ENCODE measurements at regions not wholly inside any gene's neighbourhood (a gene's known extent, or its start where the extent isn't known, plus 50 kb on each side); places are given as distances from the start of the nearest gene placed in this dataset.

DNA sequence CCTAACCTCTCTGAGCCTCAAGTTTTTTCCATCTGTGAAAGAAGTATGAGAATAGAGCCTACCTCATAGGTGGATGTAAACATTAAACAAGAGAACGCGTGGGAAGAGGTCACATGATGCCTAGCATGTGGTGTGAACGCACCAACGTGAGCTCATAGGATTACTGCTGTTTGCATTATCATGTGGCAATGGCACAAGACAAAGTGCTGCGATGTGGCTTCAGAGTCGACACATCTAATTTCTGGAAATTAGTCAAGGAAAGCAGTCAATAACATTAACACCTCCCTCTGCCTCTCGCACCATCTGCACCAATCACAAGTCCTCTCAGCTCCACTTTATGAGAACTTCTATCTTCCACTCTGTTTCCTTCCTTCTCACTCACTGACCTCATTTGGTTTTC lies 489.7 kb downstream of the COG6 start:
- Mint-ChIP-seq H3K9me3 (no peaks in the 10 kb centered on the region; the same call in 2 of the 3 replicates), H3K27me3 (ENCODE audit: insufficient read depth, low read depth, poor library complexity) (peaks cover 4% of the 10 kb centered on the region), H3K4me1 (peaks cover 9% of the 10 kb centered on the region; the same call in 1 of the 3 replicates), H3K4me3 (no peak overlapping the region), H3K36me3 (ENCODE audit: low read depth) (no peaks in the 10 kb centered on the region), H3K27ac (no peak overlapping the region)
- H2AFZ ChIP-seq: no peak overlapping the region
- H3K36me3 ChIP-seq (ENCODE audit: insufficient read depth): no peaks in the 10 kb centered on the region
- H3K4me3 ChIP-seq: no peak overlapping the region
- no peaks in the 10 kb centered on the region for H3K27me3 ChIP-seq (ENCODE audit: insufficient read depth)
- H3F3A ChIP-seq (replicated peaks; ENCODE audit: low read depth): no peaks in the 10 kb centered on the region
- no peak overlapping the region for H3K27ac ChIP-seq (ENCODE audit: low read depth)
- 0 out of 2 replicates have a peak, but pooled peaks cover 4% of the 10 kb centered on the region for H3K9me2 ChIP-seq (ENCODE audit: insufficient read depth)
- no peaks in the 10 kb centered on the region for H4K20me1 ChIP-seq (replicated peaks; ENCODE audit: insufficient read depth)
- TF ChIP-seq JUNB (IDR thresholded peaks at IDR 0.05; ENCODE audit: unreplicated experiment) (no peak), EZH2phosphoT487 (IDR thresholded peaks at IDR 0.05; ENCODE audit: unreplicated experiment) (no peak), EZH2 (IDR thresholded peaks at IDR 0.05; ENCODE audit: low read depth, unreplicated experiment) (no peak), CREB1 (CRISPR knock-in tag; IDR thresholded peaks at IDR 0.05; ENCODE audit: low read depth) (no peak), ZNF331 (CRISPR knock-in tag; IDR thresholded peaks at IDR 0.05; ENCODE audit: low read depth) (no peak), NANOG (IDR thresholded peaks at IDR 0.05; ENCODE audit: borderline replicate concordance) (no peak)
- TF ChIP-seq, protein P1, sequence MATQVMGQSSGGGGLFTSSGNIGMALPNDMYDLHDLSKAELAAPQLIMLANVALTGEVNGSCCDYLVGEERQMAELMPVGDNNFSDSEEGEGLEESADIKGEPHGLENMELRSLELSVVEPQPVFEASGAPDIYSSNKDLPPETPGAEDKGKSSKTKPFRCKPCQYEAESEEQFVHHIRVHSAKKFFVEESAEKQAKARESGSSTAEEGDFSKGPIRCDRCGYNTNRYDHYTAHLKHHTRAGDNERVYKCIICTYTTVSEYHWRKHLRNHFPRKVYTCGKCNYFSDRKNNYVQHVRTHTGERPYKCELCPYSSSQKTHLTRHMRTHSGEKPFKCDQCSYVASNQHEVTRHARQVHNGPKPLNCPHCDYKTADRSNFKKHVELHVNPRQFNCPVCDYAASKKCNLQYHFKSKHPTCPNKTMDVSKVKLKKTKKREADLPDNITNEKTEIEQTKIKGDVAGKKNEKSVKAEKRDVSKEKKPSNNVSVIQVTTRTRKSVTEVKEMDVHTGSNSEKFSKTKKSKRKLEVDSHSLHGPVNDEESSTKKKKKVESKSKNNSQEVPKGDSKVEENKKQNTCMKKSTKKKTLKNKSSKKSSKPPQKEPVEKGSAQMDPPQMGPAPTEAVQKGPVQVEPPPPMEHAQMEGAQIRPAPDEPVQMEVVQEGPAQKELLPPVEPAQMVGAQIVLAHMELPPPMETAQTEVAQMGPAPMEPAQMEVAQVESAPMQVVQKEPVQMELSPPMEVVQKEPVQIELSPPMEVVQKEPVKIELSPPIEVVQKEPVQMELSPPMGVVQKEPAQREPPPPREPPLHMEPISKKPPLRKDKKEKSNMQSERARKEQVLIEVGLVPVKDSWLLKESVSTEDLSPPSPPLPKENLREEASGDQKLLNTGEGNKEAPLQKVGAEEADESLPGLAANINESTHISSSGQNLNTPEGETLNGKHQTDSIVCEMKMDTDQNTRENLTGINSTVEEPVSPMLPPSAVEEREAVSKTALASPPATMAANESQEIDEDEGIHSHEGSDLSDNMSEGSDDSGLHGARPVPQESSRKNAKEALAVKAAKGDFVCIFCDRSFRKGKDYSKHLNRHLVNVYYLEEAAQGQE (IDR thresholded peaks at IDR 0.05; ENCODE audit: unreplicated experiment): no peak
- TF ChIP-seq, protein P2, sequence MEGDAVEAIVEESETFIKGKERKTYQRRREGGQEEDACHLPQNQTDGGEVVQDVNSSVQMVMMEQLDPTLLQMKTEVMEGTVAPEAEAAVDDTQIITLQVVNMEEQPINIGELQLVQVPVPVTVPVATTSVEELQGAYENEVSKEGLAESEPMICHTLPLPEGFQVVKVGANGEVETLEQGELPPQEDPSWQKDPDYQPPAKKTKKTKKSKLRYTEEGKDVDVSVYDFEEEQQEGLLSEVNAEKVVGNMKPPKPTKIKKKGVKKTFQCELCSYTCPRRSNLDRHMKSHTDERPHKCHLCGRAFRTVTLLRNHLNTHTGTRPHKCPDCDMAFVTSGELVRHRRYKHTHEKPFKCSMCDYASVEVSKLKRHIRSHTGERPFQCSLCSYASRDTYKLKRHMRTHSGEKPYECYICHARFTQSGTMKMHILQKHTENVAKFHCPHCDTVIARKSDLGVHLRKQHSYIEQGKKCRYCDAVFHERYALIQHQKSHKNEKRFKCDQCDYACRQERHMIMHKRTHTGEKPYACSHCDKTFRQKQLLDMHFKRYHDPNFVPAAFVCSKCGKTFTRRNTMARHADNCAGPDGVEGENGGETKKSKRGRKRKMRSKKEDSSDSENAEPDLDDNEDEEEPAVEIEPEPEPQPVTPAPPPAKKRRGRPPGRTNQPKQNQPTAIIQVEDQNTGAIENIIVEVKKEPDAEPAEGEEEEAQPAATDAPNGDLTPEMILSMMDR (conservative IDR thresholded peaks at IDR 0.05; ENCODE audit: low read depth in 2 of 2): no peak
- TF ChIP-seq, protein P3, sequence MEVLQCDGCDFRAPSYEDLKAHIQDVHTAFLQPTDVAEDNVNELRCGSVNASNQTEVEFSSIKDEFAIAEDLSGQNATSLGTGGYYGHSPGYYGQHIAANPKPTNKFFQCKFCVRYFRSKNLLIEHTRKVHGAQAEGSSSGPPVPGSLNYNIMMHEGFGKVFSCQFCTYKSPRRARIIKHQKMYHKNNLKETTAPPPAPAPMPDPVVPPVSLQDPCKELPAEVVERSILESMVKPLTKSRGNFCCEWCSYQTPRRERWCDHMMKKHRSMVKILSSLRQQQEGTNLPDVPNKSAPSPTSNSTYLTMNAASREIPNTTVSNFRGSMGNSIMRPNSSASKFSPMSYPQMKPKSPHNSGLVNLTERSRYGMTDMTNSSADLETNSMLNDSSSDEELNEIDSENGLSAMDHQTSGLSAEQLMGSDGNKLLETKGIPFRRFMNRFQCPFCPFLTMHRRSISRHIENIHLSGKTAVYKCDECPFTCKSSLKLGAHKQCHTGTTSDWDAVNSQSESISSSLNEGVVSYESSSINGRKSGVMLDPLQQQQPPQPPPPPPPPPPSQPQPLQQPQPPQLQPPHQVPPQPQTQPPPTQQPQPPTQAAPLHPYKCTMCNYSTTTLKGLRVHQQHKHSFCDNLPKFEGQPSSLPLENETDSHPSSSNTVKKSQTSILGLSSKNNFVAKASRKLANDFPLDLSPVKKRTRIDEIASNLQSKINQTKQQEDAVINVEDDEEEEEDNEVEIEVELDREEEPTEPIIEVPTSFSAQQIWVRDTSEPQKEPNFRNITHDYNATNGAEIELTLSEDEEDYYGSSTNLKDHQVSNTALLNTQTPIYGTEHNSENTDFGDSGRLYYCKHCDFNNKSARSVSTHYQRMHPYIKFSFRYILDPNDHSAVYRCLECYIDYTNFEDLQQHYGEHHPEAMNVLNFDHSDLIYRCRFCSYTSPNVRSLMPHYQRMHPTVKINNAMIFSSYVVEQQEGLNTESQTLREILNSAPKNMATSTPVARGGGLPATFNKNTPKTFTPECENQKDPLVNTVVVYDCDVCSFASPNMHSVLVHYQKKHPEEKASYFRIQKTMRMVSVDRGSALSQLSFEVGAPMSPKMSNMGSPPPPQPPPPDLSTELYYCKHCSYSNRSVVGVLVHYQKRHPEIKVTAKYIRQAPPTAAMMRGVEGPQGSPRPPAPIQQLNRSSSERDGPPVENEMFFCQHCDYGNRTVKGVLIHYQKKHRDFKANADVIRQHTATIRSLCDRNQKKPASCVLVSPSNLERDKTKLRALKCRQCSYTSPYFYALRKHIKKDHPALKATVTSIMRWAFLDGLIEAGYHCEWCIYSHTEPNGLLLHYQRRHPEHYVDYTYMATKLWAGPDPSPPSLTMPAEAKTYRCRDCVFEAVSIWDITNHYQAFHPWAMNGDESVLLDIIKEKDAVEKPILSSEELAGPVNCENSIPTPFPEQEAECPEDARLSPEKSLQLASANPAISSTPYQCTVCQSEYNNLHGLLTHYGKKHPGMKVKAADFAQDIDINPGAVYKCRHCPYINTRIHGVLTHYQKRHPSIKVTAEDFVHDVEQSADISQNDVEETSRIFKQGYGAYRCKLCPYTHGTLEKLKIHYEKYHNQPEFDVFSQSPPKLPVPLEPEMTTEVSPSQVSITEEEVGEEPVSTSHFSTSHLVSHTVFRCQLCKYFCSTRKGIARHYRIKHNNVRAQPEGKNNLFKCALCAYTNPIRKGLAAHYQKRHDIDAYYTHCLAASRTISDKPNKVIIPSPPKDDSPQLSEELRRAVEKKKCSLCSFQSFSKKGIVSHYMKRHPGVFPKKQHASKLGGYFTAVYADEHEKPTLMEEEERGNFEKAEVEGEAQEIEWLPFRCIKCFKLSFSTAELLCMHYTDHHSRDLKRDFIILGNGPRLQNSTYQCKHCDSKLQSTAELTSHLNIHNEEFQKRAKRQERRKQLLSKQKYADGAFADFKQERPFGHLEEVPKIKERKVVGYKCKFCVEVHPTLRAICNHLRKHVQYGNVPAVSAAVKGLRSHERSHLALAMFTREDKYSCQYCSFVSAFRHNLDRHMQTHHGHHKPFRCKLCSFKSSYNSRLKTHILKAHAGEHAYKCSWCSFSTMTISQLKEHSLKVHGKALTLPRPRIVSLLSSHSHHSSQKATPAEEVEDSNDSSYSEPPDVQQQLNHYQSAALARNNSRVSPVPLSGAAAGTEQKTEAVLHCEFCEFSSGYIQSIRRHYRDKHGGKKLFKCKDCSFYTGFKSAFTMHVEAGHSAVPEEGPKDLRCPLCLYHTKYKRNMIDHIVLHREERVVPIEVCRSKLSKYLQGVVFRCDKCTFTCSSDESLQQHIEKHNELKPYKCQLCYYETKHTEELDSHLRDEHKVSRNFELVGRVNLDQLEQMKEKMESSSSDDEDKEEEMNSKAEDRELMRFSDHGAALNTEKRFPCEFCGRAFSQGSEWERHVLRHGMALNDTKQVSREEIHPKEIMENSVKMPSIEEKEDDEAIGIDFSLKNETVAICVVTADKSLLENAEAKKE (CRISPR knock-in tag; IDR thresholded peaks at IDR 0.05): no peak
- no peaks in the 10 kb centered on the region for H3K4me1 ChIP-seq (ENCODE audit: insufficient read depth)
- ATAC-seq (no peak), DNase-seq (ENCODE audit: low spot score) (no peak)
- no peak overlapping the region for H3K4me2 ChIP-seq
- H3K79me2 ChIP-seq (replicated peaks; ENCODE audit: insufficient read depth): no peaks in the 10 kb centered on the region

All from GM23338 (cell line).